ENCODE measurements at regions not wholly inside any gene's neighbourhood (a gene's known extent, or its start where the extent isn't known, plus 50 kb on each side); places are given as distances from the start of the nearest gene placed in this dataset.

DNA sequence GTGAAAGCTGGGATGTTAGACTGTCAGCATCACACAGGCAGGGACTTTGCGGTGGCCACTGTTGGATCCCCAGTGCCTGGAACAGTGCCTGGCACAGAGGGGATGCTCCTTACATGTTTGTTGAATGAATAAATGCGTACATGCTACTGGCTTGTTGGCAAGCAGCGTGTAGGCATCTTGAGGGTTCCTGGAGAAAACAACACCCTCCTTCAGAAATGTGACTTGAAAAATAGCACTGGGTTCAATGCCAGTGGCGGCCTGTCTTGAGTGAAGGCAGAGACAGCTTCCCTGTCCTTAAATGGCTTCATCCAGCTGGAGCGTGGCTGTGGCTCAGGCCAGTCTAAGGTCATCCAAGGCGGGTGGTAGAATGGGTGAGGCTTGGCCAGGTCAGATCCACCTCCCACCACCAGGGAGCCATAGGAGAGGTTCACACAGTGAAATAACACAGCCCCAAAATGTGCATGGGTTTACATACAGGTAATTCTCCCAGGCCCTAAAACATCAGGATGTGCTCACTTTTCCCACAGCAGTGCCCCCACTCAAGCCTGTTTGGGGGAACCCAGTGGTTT, 171.4 kb downstream of the PHETA1 start:
- no peak for DNase-seq (ENCODE audit: low read depth in 2 of 2)

DNA sequence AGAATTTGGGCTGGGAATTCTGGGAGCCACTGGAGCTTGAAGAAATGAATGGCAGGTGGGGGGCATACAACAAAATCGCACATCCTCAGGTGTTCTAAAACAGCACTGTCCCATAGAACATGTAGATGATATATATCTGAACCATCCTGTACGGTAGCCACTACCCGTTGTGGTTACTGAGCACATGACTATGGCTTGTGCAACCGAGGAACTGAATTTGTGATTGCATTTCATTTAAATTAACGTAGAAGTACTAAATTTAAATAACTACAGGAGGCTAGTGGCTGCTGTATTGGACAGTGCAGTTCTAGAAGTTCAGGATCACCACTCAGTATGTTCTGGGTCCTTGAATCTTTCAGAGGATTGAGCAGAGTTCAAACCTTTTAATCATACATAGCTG, 172.4 kb downstream of the PHETA1 start:
- DNase-seq (ENCODE audit: low read depth in 2 of 2), result no peak

DNA sequence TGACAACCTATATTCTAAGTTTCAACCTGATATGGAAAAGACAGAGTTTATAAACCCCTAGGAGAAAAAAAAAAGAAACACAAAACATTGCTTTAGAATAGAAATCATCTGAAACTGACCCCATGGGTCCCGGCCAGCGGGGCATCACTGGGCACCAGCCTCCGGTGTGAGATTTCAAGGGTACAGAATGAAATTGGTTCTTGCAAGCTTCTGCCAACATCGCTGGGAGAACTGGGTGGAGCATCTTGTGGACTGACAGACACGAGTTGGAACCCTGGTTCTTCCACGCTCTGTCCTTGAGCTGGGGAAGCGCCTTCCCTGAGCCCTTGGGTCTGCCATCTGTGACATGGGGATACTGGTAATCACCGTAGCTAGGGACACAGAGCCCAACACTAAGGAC, 173.6 kb downstream of the PHETA1 start:
- no peak for DNase-seq (ENCODE audit: low read depth in 2 of 2)

DNA sequence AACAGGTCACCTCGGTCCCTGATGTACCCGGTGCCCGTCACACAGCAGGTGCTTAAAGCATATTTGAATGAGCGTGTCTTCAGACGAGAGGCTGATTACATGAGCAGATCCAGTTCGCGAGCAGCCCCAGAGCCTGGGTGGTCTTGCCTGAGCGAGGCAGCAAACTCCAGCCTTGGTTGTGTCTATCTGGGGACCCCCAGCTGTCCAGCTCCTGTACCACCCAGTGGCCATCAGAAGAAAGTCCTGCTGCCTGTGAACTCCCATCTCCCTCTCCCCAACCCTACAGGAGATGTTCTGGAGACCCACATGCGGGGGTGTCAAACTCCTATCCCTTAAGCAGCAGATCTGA, 174.2 kb downstream of the PHETA1 start:
- no peak for DNase-seq (ENCODE audit: low read depth in 2 of 2)

DNA sequence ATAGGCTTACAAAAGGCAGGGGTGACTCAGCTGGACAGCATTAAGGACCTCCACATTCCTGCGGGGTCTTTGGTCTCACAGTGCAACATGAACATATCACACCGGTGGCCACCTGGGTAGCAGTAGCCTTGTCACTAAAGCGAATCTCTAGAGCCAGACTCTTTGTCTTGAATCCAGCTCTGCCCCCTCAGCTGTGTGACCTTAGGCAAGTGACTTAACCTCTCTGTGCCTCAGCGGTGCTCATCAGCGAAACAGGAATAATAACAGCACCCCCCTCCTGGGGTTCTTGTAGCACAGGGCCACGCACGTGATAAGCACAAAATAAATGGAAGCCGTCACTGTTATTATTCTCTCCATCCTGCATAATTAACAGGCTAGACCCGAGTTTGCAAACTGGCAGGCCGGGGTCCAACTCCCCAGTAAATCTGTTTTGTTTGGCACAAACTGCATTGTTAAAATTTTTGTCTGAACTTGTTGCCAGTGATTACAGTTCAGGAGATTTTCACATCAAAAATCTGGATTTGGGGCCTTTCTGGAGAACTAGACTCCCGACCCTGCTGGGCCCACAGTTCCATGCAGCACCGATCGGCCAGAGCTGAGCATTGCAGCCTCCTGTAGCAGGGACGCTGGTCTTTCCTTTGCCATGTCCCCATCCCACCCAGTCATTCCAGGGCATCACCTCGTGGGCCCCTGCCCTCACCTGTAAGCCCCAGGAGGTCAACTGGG, 174.8 kb downstream of the PHETA1 start:
- DNase-seq (ENCODE audit: low read depth in 2 of 2), result no peak

DNA sequence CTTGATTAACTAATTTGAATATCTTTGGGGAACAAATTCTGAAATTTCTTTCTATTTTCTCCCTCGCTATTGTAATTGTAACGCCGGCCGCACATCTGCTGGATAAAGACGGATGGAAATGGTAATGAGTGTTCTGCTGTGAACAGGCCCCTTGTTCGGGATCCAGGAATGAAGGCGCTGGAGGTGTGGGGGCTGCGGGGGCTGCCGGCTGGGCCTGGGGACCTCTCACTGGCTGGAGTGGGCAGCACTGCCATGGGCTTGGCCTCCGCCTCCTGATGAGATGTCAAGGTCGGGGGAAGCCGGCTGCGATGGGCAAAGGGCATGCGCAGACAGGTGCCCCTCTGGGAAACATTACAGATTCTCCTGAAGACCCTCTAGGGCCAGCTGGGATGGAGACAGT, 175.4 kb downstream of the PHETA1 start:
- DNase-seq (ENCODE audit: low read depth in 2 of 2), result no peak

DNA sequence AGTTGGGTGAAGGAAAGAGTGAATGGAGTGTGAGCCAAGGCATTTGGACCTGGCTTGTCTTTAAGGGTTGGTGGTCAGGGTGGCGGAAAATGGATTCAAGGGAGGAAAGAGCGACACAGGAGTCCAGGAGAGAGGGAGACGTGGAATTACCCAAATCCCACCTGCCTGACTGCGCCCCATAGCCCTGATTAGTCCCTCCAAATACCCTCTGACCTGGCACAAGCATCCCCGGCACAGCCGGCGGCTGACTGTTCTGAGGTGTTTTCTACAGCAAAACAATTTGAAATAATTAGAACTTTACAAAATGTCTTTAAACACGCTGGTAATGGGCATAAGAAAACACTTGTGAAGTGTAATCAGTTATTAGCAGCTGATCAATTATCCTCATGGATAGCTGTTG, 175.8 kb downstream of the PHETA1 start:
- no peak for DNase-seq (ENCODE audit: low read depth in 2 of 2)

DNA sequence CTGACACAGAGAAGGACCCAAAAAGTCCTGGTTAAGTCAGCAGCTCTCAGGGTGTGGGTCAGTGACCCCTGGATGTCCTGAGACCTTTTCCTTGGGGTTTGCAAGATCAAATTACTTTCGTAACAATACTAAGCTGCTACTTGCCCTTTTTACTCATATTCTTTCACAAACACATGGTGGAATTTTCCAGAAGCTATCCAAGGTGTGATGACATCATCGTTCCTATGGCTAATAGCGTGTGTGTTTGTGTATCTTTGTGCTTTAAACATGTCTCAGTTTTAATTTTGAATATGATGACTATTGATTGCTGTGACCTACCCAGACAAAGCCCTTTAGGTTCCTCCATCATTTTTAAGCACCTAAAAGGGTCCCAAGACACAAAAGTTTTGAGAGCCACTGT, 176.2 kb downstream of the PHETA1 start:
- DNase-seq (ENCODE audit: low read depth in 2 of 2), result no peak

DNA sequence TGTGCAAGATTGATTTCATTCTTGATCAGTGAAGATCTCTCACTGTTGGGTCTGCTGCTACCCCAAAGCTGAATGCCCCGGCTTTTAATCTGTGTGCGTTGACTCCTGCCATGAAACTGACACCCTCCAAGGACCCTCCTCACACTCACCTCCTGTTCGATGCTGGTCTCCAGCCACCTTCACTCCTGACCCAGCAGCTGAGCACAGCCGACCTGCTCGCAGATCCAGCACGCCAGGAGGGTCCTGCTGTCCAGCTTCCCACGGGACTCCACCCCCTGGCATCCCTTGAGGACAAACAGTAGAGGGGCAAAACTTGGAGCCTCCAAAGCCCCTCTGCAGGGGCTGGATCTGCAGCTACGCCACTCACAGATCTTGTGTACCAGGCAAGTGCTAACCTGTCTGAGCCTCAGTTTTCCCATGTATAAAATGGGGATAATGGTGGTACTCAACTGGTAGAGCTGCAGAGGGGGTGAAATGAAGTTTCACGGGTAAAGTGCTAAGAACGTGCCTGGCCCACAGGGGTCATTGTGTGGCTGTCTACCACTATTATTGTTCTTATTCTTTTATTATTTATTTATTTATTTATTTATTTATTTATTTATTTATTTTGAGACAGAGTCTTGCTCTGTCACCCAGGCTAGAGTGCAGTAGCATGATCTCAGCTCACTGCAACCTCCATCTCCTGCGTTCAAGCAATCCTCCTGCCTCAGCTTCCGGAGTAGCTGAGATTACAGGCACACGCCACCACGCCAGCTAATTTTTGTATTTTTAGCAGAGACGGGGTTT, 178.0 kb downstream of the PHETA1 start:
- no peak for DNase-seq (ENCODE audit: low read depth in 2 of 2)

DNA sequence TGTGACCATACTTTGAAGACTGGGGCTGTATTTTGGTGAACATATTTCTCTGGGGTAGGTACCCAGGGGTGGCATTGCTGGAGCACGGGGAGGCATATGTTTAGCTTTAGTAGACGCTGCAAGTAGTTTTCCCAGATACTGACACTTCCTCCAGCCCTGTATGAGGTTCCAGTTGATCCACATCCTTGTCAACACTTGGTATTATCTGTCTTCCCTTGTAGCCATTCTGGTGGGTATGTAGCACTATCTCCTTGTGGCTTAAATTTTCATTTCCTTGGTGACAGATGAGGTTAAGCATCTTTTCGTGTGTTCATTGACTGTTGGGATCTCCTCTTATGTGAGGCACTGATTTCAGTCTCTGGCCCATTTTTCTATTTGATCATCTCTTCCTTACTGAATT, 179.1 kb downstream of the PHETA1 start:
- no peak for DNase-seq (ENCODE audit: low read depth in 2 of 2)

DNA sequence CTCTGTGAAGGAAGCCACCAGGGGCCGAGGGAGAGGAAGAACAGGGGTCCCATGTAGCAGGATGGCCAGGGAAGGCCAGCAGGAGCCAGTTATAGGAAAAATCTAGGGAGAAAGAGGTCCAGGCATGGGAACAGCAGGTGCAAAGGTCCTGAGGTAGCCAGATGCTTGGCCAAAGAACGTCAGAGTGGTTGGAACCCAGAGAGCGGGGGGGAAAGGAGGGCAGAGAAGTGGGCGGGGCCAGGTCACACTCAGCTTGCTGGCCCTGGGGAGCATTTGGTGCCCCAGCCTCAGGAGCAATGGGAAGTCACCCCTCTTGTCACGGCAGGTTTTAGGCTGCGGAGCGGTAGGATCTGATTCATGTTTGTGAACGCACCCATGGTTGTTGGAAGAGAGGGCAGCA, 180.5 kb downstream of the PHETA1 start:
- DNase-seq (ENCODE audit: low read depth in 2 of 2), result no peak

DNA sequence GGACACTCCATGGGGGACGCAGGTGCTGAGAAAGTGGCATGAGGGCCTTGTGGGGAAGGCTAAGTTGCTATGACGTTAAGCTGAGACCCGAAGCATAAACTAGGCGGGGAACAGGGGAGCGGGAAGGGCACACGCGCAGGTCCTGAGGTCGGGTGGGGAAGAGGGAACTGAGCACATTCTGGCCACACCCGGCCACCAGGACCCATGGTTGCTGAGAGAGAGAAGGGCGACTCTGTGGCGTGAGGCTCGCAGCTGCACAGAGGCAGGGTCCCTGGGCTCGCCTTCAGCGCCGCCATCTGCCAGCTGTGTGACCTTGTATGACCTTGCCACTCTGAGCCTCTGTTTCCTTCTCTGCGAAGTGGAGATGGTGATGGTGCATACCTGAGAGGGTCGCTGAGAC, 182.5 kb downstream of the PHETA1 start:
- DNase-seq (ENCODE audit: low read depth in 2 of 2), result no peak

DNA sequence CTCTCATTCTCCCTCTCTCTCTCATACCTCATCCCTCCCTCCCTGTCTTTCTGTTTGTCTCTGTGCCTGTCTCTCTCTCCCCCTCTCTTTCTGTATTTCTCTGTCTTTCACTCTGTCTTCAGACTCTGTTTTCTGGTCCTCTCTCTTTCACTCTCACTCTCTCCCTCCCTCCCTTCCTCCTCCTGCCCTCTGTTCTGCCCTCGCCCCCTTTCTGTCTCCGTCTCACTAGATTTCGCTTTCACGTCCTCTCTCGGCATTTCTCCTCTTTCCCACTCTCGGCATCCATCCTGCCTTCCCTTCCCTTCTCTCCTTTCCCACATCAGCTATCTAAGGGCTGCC, 183.0 kb downstream of the PHETA1 start:
- DNase-seq (ENCODE audit: low read depth in 2 of 2), result no peak

DNA sequence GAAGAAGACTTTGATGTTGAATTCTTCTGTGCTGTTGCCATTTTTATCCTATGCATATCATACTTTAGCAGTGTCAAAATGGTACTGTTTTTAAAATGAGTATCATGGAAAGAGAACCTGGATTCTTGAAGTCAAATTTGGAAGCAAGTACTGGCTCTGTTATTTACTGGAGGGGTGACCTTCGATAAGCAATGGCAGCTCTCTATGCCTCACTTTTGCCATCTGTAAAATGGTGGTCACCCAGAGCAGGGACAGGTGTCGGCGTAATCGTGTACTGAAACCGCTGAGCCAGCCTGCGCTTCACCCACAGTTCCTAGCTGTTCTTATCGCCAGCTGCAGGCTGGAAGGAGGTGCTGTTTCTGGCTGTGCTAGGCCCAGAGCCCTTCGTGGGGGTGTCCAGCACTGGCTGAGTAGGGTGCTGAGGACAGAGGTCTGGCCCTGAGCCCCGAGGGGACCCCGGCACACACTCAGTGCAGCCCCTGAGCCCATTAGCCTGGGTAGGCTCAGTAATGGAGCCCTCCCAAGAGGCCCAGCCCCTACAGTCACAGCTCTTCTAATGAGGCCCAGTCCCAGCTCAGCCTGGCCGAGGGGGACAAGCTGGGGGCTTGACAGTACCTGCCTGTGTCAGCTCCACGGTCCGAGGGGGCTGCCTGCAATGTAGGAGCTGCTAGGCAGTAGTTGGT, 183.5 kb downstream of the PHETA1 start:
- DNase-seq (ENCODE audit: low read depth in 2 of 2), result no peak

DNA sequence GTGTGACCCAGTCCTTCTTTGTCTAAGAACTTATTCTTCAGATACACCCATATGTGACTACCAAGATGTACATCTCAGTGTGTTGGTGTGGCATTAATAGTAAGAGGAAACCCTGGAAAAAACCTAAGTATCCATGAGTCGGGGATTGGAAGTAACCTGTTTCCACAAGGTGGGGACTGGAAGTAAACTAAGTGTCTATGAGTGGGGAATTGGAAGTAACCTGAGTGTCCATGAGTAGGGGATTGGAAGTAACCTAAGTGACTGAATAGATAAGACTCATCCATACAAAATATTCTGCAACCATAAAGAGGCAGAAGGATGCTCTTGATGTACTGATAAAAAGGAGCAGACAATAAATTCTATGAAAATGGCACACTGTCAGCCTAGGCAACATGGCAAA, 184.7 kb downstream of the PHETA1 start:
- no peak for DNase-seq (ENCODE audit: low read depth in 2 of 2)

DNA sequence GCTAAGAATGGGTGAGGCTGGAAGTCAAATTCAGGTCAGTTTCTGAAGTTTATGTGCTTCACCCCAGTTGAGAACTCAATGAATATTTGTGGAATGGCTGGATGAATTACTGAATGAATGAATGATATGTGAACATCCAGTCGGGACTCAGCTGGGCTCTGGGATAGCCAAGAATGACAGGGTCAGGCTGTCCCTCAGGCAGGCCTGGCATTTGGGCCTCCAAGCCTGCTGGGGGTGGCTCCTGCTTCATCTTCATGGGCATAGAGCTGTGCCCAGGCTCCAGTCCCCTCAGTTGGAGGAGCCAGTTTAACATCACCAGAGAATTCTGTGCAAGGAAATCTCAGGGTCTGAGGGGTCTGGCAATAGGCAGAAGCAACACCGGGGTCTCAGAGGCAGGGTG, 185.8 kb downstream of the PHETA1 start:
- DNase-seq (ENCODE audit: low read depth in 2 of 2), result no peak

DNA sequence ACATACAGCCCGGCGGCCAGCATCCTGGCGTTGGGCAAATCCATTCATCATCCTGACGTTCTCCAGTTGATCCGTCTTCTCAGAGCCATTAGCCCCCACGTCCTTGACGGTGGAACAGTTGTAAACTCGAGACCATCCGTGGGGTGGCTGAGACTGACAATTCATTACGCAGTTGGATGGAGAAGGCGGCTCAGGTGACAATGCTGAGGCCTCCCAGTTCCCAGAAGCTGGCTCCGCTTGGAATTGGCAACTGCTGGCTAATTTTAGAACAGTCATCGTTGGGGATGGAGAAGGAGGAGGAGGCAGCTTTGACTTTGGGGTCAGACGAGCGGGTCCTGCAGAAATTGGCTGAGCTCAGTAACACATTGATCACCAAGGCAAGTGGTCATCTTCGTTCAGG, 186.5 kb downstream of the PHETA1 start:
- no peak for DNase-seq (ENCODE audit: low read depth in 2 of 2)

DNA sequence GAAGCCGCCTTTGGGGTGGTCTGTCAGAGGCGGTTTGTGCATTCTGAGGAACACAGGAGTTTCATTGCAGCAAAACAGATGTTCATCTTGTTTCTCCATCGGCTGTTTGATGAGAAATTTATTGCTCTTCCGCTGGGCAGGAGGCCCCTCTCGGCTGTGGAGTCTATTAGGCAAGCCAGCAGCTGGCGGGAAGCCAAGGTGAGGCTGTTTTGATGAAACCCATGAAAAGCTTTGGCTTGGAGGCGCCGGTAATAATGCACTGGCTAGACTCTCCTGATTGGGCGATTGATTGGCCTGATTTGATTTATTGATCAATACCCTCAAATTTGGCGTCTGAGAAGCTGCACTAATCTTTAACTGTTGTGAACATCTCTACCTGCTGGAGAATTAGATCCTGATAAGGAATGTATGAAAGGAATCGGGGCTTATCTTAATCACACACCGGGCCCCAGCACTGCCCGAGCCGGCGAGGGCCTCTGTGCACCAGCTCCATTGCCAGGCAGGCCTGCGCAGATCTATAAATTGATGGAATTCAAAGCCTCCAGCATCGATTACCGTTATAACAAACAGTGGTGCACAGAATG, 187.7 kb downstream of the PHETA1 start:
- DNase-seq (ENCODE audit: low read depth in 2 of 2), result peak; percentile 15 to 20

DNA sequence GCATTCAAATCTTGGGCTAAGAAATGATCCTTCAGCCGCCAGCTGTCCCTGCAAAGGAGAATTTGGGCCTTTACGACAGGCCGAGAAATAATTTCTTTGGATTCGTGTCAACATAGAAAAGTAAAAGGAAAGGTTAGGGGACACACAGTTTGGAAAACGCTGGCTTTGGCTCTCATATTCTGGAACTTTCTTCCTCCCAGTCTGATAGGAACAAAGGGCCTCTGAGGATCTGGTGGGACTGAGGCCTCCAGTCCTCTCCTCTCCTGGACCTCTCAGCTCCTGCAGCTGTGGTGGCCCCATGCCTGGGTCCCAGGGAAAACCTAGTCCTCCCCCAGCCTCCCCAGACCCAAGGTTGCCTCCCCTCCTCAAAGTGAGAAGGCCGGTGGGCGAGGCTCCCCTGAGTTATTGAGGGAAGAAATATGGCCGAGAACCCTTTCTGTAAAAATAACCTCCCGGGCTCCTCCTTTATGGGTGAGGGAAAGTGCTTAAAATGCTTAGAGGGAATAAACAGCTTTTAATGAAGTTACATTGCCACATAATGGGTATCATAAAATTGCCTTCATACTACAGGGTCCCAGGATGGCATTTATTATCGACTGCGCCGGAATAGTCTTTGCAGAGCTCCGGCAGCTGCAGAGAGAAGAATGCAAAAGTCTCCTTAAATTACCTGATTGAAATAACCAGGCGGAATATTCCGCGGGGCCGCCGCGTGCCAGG, 188.3 kb downstream of the PHETA1 start:
- DNase-seq (ENCODE audit: low read depth in 2 of 2), result no peak

DNA sequence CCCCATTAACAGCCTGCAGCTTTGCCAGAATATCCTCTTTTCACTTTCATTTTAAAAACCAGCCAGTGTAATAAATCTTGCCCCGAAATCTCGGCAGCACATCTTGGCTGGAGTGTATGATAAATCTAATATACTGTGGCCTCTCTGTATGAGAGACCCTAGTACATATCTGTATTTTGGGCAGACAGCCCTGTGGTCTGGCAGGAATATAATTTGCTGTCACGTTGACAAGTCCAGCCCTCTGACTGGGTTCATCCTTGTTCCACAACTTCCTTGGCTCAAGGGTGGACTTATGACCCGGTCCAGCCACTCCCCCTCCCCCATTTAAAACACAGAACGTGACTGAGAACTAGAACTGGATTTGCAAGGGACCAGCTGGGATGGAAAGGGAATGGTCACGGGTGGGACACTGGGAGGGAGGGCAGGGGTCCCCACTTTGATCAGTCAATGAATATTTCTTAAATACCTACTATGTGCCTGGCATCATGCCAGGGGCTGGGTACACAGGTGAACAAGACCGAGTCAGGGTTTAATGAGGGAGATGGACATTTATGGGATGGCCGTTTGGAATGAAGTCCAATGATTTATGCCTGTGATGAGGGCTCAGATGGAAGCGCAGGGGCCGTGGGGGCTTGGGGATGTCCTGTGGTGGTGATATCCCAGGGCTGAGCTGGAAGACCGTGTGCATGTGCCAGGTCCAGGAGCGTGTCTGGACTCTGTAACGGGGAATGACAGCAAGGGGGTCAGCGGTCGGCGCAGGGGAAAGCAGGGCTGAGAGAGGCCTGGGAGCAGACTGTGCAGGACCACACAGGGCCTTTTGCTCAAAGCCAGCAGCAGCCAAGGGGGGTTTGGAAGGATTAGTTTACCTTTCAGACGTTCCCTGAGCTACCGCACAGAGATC, 190.5 kb downstream of the PHETA1 start:
- no peak for DNase-seq (ENCODE audit: low read depth in 2 of 2)

Data from fibroblast of skin of left biceps (primary cell).